Endothelial cell of umbilical vein (primary cell): ENCODE measurements at regions not wholly inside any gene's neighbourhood (a gene's known extent, or its start where the extent isn't known, plus 50 kb on each side); places are given as distances from the start of the nearest gene placed in this dataset.

ENCODE experiments used
- CTCF ChIP-seq, 2 donors: IDR thresholded peaks; 1 replicate in 1 of 2; 2 replicates in 1 of 2; pipeline ENCODE4 v1.5.1; 2011; ENCODE audit warnings: low read length in 2 of 2, mild to moderate bottlenecking in 2 of 2, moderate library complexity in 2 of 2, control low read depth in 1 of 2, inconsistent platforms in 1 of 2, low read depth in 1 of 2; ENCODE audit not compliant: insufficient read depth in 1 of 2; ENCODE audit errors: extremely low read depth in 1 of 2
- EZH2 ChIP-seq: IDR thresholded peaks from 2 replicates; pipeline ENCODE4 v1.6.1; 2012; ENCODE audit warnings: borderline replicate concordance, low read depth, mild to moderate bottlenecking, moderate library complexity, low read length, inconsistent platforms; ENCODE audit not compliant: severe bottlenecking
- POLR2A ChIP-seq: IDR thresholded peaks from 2 replicates; pipeline ENCODE4 v1.6.1; 2012; ENCODE audit warnings: low read depth, mild to moderate bottlenecking, control low read depth, low read length

GRCh38 chr15:26113296-26113695, 250.2 kb upstream of the ATP10A start:
- no peak for TF ChIP-seq CTCF (IDR thresholded peaks at IDR 0.05; ENCODE audit: extremely low read depth in 1 of 2, insufficient read depth in 1 of 2, low read depth in 1 of 2, low read length in 2 of 2)
- no peak for TF ChIP-seq POLR2A
- TF ChIP-seq EZH2, result no peak
